ENCODE measurements at regions not wholly inside any gene's neighbourhood (a gene's known extent, or its start where the extent isn't known, plus 50 kb on each side); places are given as distances from the start of the nearest gene placed in this dataset.

GRCh38 chr18:78526275-78526674 is 453.3 kb upstream of the SALL3 start:
- no peak for DNase-seq
- intact Hi-C loops (cut with DNase I): no loop called here

- peak in 1 of 10 donors; percentile 77 for DNase-seq
- intact Hi-C loops (cut with DNase I): no loop called here
These were observed 452.5 kb upstream of the SALL3 start for GRCh38 chr18:78526923-78527711.

- intact Hi-C loops (cut with DNase I): no loop called here
- peak in 1 of 10 donors; percentile 74 for DNase-seq
These were observed 451.6 kb upstream of the SALL3 start for GRCh38 chr18:78527984-78528383.

- DNase-seq: peak in 1 of 10 donors; percentile 71
- intact Hi-C loops (cut with DNase I): no loop called here
These were observed 451.0 kb upstream of the SALL3 start for GRCh38 chr18:78528411-78529258.

- intact Hi-C loops (cut with DNase I): no loop called here
- DNase-seq: no peak
These were observed 448.0 kb upstream of the SALL3 start for GRCh38 chr18:78531637-78532036.

GRCh38 chr18:78538669-78539440 is 440.8 kb upstream of the SALL3 start:
- intact Hi-C loops (cut with DNase I): no loop called here
- peak in 1 of 10 donors; percentile 59 for DNase-seq

- intact Hi-C loops (cut with DNase I): no loop called here
- peak in 1 of 10 donors; percentile 59 for DNase-seq
These were observed 438.7 kb upstream of the SALL3 start for GRCh38 chr18:78540636-78541529.

- DNase-seq: peak in 6 of 10 donors; percentile 44 to 90 (median 52)
- intact Hi-C loops (cut with DNase I): no loop called here
These were observed 437.4 kb upstream of the SALL3 start for GRCh38 chr18:78542204-78542603.

GRCh38 chr18:78543201-78543725 is 436.4 kb upstream of the SALL3 start:
- peak in 1 of 10 donors; percentile 26 for DNase-seq
- intact Hi-C loops (cut with DNase I): no loop called here

GRCh38 chr18:78546281-78546680 is 433.3 kb upstream of the SALL3 start:
- no peak for DNase-seq
- intact Hi-C loops (cut with DNase I): no loop called here

- peak in 1 of 10 donors; percentile 81 for DNase-seq
- intact Hi-C loops (cut with DNase I): no loop called here
These were observed 431.8 kb upstream of the SALL3 start for GRCh38 chr18:78547817-78548216.

- DNase-seq: no peak
- intact Hi-C loops (cut with DNase I): no loop called here
These were observed 431.2 kb upstream of the SALL3 start for GRCh38 chr18:78548261-78549058.

GRCh38 chr18:78549971-78550370 is 429.6 kb upstream of the SALL3 start:
- no peak for DNase-seq
- intact Hi-C loops (cut with DNase I): no loop called here

- intact Hi-C loops (cut with DNase I): no loop called here
- peak in 1 of 10 donors; percentile 64 for DNase-seq
These were observed 424.5 kb upstream of the SALL3 start for GRCh38 chr18:78554944-78555608.

GRCh38 chr18:78557371-78557770 is 422.2 kb upstream of the SALL3 start:
- intact Hi-C loops (cut with DNase I): no loop called here
- peak in 1 of 10 donors; percentile 43 for DNase-seq

- DNase-seq: peak in 1 of 10 donors; percentile 57
- intact Hi-C loops (cut with DNase I): no loop called here
These were observed 421.4 kb upstream of the SALL3 start for GRCh38 chr18:78558101-78558810.

- peak in 1 of 10 donors; percentile 67 for DNase-seq
- intact Hi-C loops (cut with DNase I): no loop called here
These were observed 420.7 kb upstream of the SALL3 start for GRCh38 chr18:78558948-78559347.

Data from posterior cingulate gyrus (tissue), 11 donors.